Right lobe of liver (tissue), 6 donors: ENCODE measurements at regions not wholly inside any gene's neighbourhood (a gene's known extent, or its start where the extent isn't known, plus 50 kb on each side); places are given as distances from the start of the nearest gene placed in this dataset.

Source experiments
- ATAC-seq, 4 donors: fragments of 200-7000 bp; cut with Tn5 transposase; one replicate each; pipeline ENCODE4 v1.9.1; 2020; ENCODE audit warnings: mild to moderate bottlenecking in 4 of 4, moderate library complexity in 4 of 4
- DNase-seq, 3 donors: peaks; one replicate each; pipeline ENCODE4 v3.0.0-alpha.2; 2020
- H3K27ac ChIP-seq, 3 donors: fragments of 200-600 bp; one replicate each; pipeline ENCODE4 v1.8.0; 2022
- H3K27me3 ChIP-seq, 2 donors: fragments of 200-600 bp; one replicate each; pipeline ENCODE4 v1.8.0; 2022
- H3K36me3 ChIP-seq, 4 donors: fragments of 200-600 bp; sonication (generic) in 1 of 4; one replicate each; pipeline versions ENCODE4 v1.5.1 to v1.8.0; 2017 to 2022; ENCODE audit warnings: control low read depth in 1 of 4
- H3K4me1 ChIP-seq, 4 donors: fragments of 200-600 bp; sonication (generic) in 1 of 4; one replicate each; pipeline versions ENCODE4 v1.5.1 to v1.8.0; 2017 to 2022; ENCODE audit warnings: control low read depth in 1 of 4
- H3K4me3 ChIP-seq, 3 donors: fragments of 200-600 bp; one replicate each; pipeline ENCODE4 v1.8.0; 2022
- H3K9me3 ChIP-seq, 4 donors: fragments of 200-600 bp; sonication (generic) in 1 of 4; one replicate each; pipeline versions ENCODE4 v1.5.1 to v1.8.0; 2017 to 2022; ENCODE audit warnings: control low read depth in 1 of 4
- CTCF ChIP-seq, 4 donors: fragments of 200-600 bp in 3 of 4; fragments of 450-650 bp in 1 of 4; IDR thresholded peaks; one replicate each; pipeline versions ENCODE4 v1.5.1 to v1.8.0; 2016 to 2022; ENCODE audit warnings: antibody characterized with exemption in 4 of 4, mild to moderate bottlenecking in 2 of 4
- POLR2A ChIP-seq: fragments of 450-650 bp; IDR thresholded peaks from one replicate; pipeline ENCODE4 v1.6.1; 2017; ENCODE audit warnings: antibody characterized with exemption, mild to moderate bottlenecking
- WGBS: methylation state at CpG from one replicate; pipeline ENCODE4 v1.1.6; 2018; ENCODE audit warnings: low coverage, low lambda C conversion rate; ENCODE audit not compliant: insufficient coverage; ENCODE audit errors: missing lambda C conversion rate; 5-methylcytosine and 5-hydroxymethylcytosine counted together
- intact Hi-C, 2 donors: fragments of 100-400 bp; cut with DNase I; formaldehyde crosslinking; loops; one replicate each; pipeline versions ENCODE4 v1.11.2 to v1.14.1; 2022
- donor health status: DM: no; HTN: yes; CAD: no.
- donor health status: DM: no; HTN: no; CAD: no.
- donor health status: DM: no; HTN: no; CAD: no.
- donor health status: DM: no; HTN: yes; CAD: no.
- donor health status: DM: no; HTN: yes; CAD: no.

- no peak for ATAC-seq
- Histone ChIP-seq H3K27me3 (no peaks in the 10 kb centered on the region), H3K27ac (no peak overlapping the region), H3K9me3 (no peaks in the 10 kb centered on the region), H3K4me3 (no peak overlapping the region), H3K36me3 (no peaks in the 10 kb centered on the region), H3K4me1 (no peaks in the 10 kb centered on the region)
- 47% methylated on average over 4 of the region's 6 CpGs for WGBS
- no peak for DNase-seq
- intact Hi-C loops, result no loop called here
- TF ChIP-seq POLR2A (no peak), CTCF (IDR thresholded peaks at IDR 0.05) (no peak)
Measured at GRCh38 chr12:46908936-46909635, 83.3 kb upstream of the SLC38A4 start.

GRCh38 chr12:46910830-46911229 lies 85.0 kb upstream of the SLC38A4 start:
- Histone ChIP-seq H3K27ac (no peak overlapping the region), H3K27me3 (no peaks in the 10 kb centered on the region), H3K4me3 (no peak overlapping the region), H3K4me1 (no peaks in the 10 kb centered on the region), H3K36me3 (no peaks in the 10 kb centered on the region), H3K9me3 (no peaks in the 10 kb centered on the region)
- ATAC-seq (no peak), DNase-seq (no peak)
- intact Hi-C loops, result no loop called here
- TF ChIP-seq CTCF (IDR thresholded peaks at IDR 0.05) (no peak), POLR2A (no peak)
- WGBS, result 100% methylated on average over 1 of the region's 1 CpG

- intact Hi-C loops, result no loop called here
- Histone ChIP-seq H3K36me3 (no peaks in the 10 kb centered on the region), H3K4me3 (no peak overlapping the region), H3K27me3 (no peaks in the 10 kb centered on the region), H3K9me3 (no peaks in the 10 kb centered on the region), H3K27ac (no peak overlapping the region), H3K4me1 (peaks cover 0 to 7% (median 0%) of the 10 kb centered on the region in 4 donors)
- no peak for DNase-seq
- TF ChIP-seq CTCF (IDR thresholded peaks at IDR 0.05) (no peak), POLR2A (no peak)
- WGBS, result 84% methylated on average over 5 of the region's 5 CpGs
- no peak for ATAC-seq
Measured at GRCh38 chr12:46914336-46914735, 88.5 kb upstream of the SLC38A4 start.

- WGBS, result 65% methylated on average over 2 of the region's 2 CpGs
- Histone ChIP-seq H3K27me3 (no peaks in the 10 kb centered on the region), H3K4me1 (peaks cover 0 to 7% (median 0%) of the 10 kb centered on the region in 4 donors), H3K27ac (no peak overlapping the region), H3K4me3 (no peak overlapping the region), H3K9me3 (no peaks in the 10 kb centered on the region), H3K36me3 (no peaks in the 10 kb centered on the region)
- ATAC-seq (no peak), DNase-seq (no peak)
- intact Hi-C loops, result no loop called here
- TF ChIP-seq POLR2A (no peak), CTCF (IDR thresholded peaks at IDR 0.05) (no peak)
Measured at GRCh38 chr12:46915082-46915481, 89.3 kb upstream of the SLC38A4 start.
